Heart right ventricle (tissue), 16 donors: ENCODE measurements at regions not wholly inside any gene's neighbourhood (a gene's known extent, or its start where the extent isn't known, plus 50 kb on each side); places are given as distances from the start of the nearest gene placed in this dataset.
A peak's percentile ranks its signal among the peaks of the same experiment; 100 is the strongest.

Source experiments
- ATAC-seq, 8 donors: fragments of 200-7000 bp; cut with Tn5 transposase; one replicate each; pipeline ENCODE4 v1.9.1; 2020; ENCODE audit warnings: mild to moderate bottlenecking in 8 of 8, moderate library complexity in 8 of 8, moderate number of reproducible peaks in 1 of 8
- DNase-seq, 2 donors: peaks; one replicate each; pipeline ENCODE4 v3.0.0-alpha.2; 2020
- H3K27ac ChIP-seq, 10 donors: fragments of 200-600 bp; sonication (generic) in 2 of 10; one replicate each; pipeline versions ENCODE4 v1.5.0 to v1.8.0; 2020 to 2022; ENCODE audit warnings: mild to moderate bottlenecking in 3 of 10
- H3K27me3 ChIP-seq, 7 donors: fragments of 200-600 bp; one replicate each; pipeline ENCODE4 v1.8.0; 2021 to 2022; ENCODE audit warnings: mild to moderate bottlenecking in 2 of 7
- H3K36me3 ChIP-seq, 9 donors: fragments of 200-600 bp; sonication (generic) in 1 of 9; one replicate each; pipeline versions ENCODE4 v1.5.0 to v1.8.0; 2020 to 2022; ENCODE audit warnings: mild to moderate bottlenecking in 2 of 9
- H3K4me1 ChIP-seq, 9 donors: fragments of 200-600 bp; sonication (generic) in 1 of 9; one replicate each; pipeline versions ENCODE4 v1.5.0 to v1.8.0; 2020 to 2022; ENCODE audit warnings: mild to moderate bottlenecking in 4 of 9
- H3K4me3 ChIP-seq, 10 donors: fragments of 200-600 bp; sonication (generic) in 2 of 10; one replicate each; pipeline versions ENCODE4 v1.5.0 to v1.8.0; 2020 to 2022; ENCODE audit warnings: mild to moderate bottlenecking in 7 of 10, moderate library complexity in 2 of 10
- H3K9me3 ChIP-seq, 11 donors: fragments of 200-600 bp in 10 of 11; sonication (generic) in 2 of 11; one replicate each; pipeline versions ENCODE4 v1.5.0 to v1.8.0; 2013 to 2022; ENCODE audit warnings: mild to moderate bottlenecking in 2 of 11, control low read depth in 1 of 11, moderate library complexity in 1 of 11
- CTCF ChIP-seq, 9 donors: fragments of 200-600 bp; sonication (generic) in 2 of 9; IDR thresholded peaks; one replicate each; pipeline versions ENCODE4 v1.5.0 to v1.8.0; 2021 to 2022; ENCODE audit warnings: antibody characterized with exemption in 9 of 9, mild to moderate bottlenecking in 5 of 9, moderate library complexity in 1 of 9
- WGBS, 2 donors: extraction: QIAGEN DNeasy Blood & Tissue Kit; methylation state at CpG; one replicate each; pipeline ENCODE4 v1.1.7; 2013; ENCODE audit warnings: inconsistent platforms in 1 of 2; 5-methylcytosine and 5-hydroxymethylcytosine counted together
- intact Hi-C, 10 donors: fragments of 100-400 bp; cut with DNase I; formaldehyde crosslinking; loops; one replicate each; pipeline versions ENCODE4 v1.11.1 to v1.14.2; 2022
- donor health status: Arrhythmogenic right ventricular cardiomyopathy.
- donor health status: ischemic (EF 13 %, LVEDD 7.1; RV severe dilation, severe dysfunction).
- donor health status: healthy with polysubstance abuse.
- donor health status: DM: no; HTN: yes; CAD: no.
- donor health status: DM: no; HTN: no; CAD: no.
- donor health status: ischemic (EF 25% LVEDD 6.9; RV normal size, moderate dysfunction).
- donor health status: ischemic (EF 25% LVEDD 5.7; RV mildly dilated, moderate dysfunction).
- donor health status: healthy.
- donor health status: DM: yes; HTN: yes; CAD: no.
- donor health status: Ischemic cardiomyopathy.
- donor health status: ischemic (EF 35%, LVEDD 5.7; RV mildly dilated, moderate dysfunction).
- donor health status: nonischemic (EF 11% LVEDD 7.7; RV severe dilation, severe dysfunction).
- donor health status: DM: yes; HTN: yes; CAD: no.
- donor health status: PGD.
- donor health status: ischemic (EF 29% LVEDD 5.4; RV normal size, mild dysfunction).
- donor health status: nonischemic (EF 23%, LVEDD 6.1; RV moderate dilation, normal function).

GRCh38 chr16:56047307-56048234 is 143.7 kb upstream of the GNAO1 start:
- Histone ChIP-seq H3K27me3 (peaks cover 0 to 10% (median 0%) of the 10 kb centered on the region in 7 donors), H3K27ac (peak overlapping the region in 5 of 10 donors; percentile 18 to 65 (median 47)), H3K36me3 (no peaks in the 10 kb centered on the region), H3K4me3 (no peak overlapping the region), H3K4me1 (peaks cover 0 to 19% (median 8%) of the 10 kb centered on the region in 9 donors), H3K9me3 (no peaks in the 10 kb centered on the region)
- 26 to 31% methylated on average over 4 of the region's 4 CpGs for WGBS, 2 donors
- DNase-seq (peak in 1 of 2 donors; percentile 18), ATAC-seq (peak; percentile 60 to 97 (median 92))
- no peak for TF ChIP-seq CTCF (IDR thresholded peaks at IDR 0.05)
- intact Hi-C loops: loop anchor here in 6 of 10 donors (5.0 to 10.0 kb wide), 3 partner anchors 147 to 155 kb away; partner anchors contain the start of gene GNAO1 (in 4 of the 6)

DNA sequence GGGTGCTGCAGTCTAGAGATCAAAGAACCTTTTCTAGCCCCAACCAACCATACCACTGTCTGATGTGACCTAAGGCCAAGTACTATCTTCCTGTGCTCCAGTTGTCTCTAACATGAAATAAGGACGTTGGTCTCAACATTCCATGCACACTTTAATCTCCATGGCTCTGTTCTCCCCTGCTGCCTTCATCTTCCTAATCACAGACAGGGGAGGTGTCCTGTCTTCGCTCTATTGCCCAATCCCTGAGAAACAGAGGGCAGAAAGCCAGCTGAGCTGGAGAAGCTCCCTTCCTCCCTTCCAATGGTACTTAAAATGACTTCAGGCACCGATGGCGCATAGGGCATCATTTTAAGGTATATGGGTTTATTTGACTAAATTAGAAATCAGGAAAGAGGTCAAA is 148.9 kb upstream of the GNAO1 start:
- 67 to 76% methylated on average over 4 of the region's 4 CpGs for WGBS, 2 donors
- H3K36me3 ChIP-seq: no peaks in the 10 kb centered on the region
- peaks cover 0 to 11% (median 4%) of the 10 kb centered on the region in 11 donors for H3K9me3 ChIP-seq
- ATAC-seq (peak in 2 of 8 donors; percentile 21 to 56), DNase-seq (no peak)
- no peak overlapping the region for H3K4me3 ChIP-seq
- no peak overlapping the region for H3K27ac ChIP-seq
- no peaks in the 10 kb centered on the region for H3K27me3 ChIP-seq
- TF ChIP-seq CTCF (IDR thresholded peaks at IDR 0.05): no peak
- peaks cover 0 to 6% (median 2%) of the 10 kb centered on the region in 9 donors for H3K4me1 ChIP-seq
- intact Hi-C loops: loop anchor here in 9 of 10 donors (2.0 to 10.0 kb wide), 5 partner anchors 150 to 276 kb away; partner anchors contain the start of gene GNAO1 (in 5 of the 9)

DNA sequence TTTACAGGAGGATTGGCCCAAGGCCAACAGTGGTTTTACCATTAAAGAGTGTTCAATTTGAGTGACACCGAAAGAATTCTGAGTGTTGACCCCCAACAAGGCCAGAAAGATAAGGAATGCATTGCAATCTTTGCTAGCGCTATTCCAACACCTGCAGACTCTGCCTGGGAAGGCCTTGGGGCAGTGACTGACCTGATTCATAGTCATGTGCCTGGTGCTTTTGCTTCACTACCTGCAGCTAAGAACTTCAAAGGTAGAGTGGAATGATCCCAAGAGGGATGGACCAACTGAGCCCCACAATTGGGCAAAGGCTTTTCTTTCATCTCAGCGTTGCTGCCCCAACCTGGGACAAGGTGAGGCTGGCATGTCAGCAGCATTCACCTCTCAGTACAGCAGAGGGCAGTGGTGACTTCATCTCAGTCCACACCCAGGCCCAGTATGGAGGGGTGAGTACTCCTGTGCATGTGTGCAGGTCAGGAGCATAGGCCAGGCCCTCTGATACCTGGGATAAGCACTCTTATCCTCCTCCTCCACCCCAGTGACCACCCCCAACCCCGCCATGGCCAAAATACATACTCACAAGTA is 149.6 kb upstream of the GNAO1 start:
- peak in 8 of 9 donors; percentile 27 to 65 (median 50) for TF ChIP-seq CTCF (IDR thresholded peaks at IDR 0.05)
- Histone ChIP-seq H3K36me3 (no peaks in the 10 kb centered on the region), H3K27ac (no peak overlapping the region), H3K9me3 (peaks cover 0 to 19% (median 11%) of the 10 kb centered on the region in 11 donors), H3K27me3 (no peaks in the 10 kb centered on the region), H3K4me1 (no peaks in the 10 kb centered on the region), H3K4me3 (no peak overlapping the region)
- intact Hi-C loops: loop anchor here (2.0 to 10.0 kb wide), 5 partner anchors 151 to 277 kb away; partner anchors contain the start of gene GNAO1 (in 5 of the 10)
- DNase-seq (peak in 1 of 2 donors; percentile 15), ATAC-seq (peak; percentile 51 to 93 (median 86))
- 51 to 59% methylated on average over 4 of the region's 4 CpGs for WGBS, 2 donors

DNA sequence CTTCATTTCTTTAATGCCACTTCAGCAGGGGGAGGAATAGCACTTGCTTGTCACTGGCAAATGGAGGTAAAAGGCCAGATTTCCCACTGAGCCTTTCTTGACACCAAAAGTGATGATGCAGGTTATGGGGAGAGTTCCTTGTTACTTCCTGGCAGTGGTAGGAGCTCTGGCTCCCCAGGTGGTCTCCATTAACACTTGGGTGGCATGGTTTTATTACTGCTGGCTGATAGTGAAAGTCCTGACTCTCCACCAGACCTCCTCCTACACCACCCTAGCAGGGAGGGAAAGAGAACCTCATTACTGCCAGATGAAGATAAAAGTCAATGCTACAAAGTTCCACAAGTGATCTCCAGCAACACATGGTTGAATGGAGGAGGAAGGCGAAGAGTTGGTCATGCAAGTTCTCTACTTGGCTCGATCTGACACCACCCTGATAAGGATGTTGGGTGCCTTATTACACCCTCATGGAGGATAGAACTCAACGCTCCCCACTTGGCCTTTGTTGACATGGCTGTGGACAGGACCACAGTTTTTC is 152.7 kb upstream of the GNAO1 start:
- Histone ChIP-seq H3K4me1 (no peaks in the 10 kb centered on the region), H3K36me3 (no peaks in the 10 kb centered on the region), H3K27ac (no peak overlapping the region), H3K9me3 (peaks cover 0 to 25% (median 14%) of the 10 kb centered on the region in 11 donors), H3K4me3 (no peak overlapping the region), H3K27me3 (no peaks in the 10 kb centered on the region)
- 57 to 61% methylated on average over 3 of the region's 3 CpGs for WGBS, 2 donors
- TF ChIP-seq CTCF (IDR thresholded peaks at IDR 0.05): no peak
- intact Hi-C loops: no loop called here
- DNase-seq (no peak), ATAC-seq (no peak)
